Hypothalamus (tissue), 51 donors: ENCODE measurements at regions not wholly inside any gene's neighbourhood (a gene's known extent, or its start where the extent isn't known, plus 50 kb on each side); places are given as distances from the start of the nearest gene placed in this dataset.

Source experiments
- DNase-seq, 51 donors: peaks; one replicate each; lab custom pipeline; 2025; lab: John Stamatoyannopoulos, UW

DNA sequence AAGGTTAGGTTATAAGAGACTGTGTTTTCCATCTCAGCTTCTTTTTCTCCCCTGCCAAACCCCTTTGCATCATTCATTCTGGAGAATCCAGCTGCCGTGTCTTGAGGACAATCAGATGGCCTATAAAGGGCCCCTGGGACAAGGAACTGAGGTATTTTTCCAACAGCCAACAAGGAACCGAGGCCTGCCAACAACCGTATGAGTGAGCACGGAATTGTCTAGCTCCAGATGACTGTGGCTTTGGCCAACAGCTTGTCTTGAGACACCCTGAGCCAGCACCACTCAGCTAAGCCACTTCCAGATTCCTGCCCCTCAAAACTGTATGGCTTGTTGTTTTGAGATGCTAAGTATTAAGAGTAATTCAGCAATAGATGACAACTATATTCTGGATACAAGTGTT, 433.7 kb upstream of the HSF2 start:
- no peak for DNase-seq

- no peak for DNase-seq
Observed at GRCh38 chr6:121967631-121968030, 431.8 kb upstream of the HSF2 start.

GRCh38 chr6:121971931-121972335, 427.5 kb upstream of the HSF2 start:
- DNase-seq, result no peak

DNA sequence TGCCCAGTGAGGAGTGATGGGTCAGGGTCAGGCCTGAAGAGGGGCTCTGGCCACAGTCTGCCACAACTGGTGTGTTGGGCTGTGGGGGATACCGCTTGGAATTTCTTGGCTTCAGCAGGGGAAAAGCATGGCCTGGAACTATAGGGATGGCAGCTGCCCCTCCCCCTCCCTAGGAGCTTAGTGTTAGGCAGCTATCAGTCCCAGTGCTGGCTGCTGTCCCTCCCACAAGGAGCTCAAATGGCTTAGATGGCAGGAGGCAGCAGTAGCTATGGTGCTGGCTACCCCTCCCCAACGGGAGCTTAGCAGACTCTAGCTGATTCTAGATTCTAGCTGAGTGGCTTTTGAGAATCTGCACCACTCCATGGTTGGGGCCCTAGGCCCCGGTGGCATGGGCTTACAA, 414.5 kb upstream of the HSF2 start:
- no peak for DNase-seq

GRCh38 chr6:121993362-121993761, 406.1 kb upstream of the HSF2 start:
- DNase-seq, result no peak

DNA sequence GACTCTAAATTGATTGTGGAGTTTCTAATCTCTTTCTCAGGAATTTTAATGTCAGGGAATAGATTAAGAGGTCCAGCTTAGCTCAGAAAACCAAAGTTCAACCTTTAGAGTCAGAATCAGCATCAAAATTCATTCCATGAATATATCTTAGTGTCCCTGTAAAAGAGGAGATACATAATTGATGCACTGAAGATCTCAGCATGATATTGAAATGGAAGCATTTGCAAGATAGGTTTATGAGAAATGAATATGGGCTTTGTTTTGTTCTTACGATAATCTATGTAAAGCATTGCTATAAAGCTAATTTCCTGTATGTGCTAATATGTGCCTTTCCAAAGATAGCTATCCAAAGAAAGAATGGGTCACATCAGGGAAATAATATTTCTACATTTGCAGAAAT, 404.5 kb upstream of the HSF2 start:
- DNase-seq, result no peak

GRCh38 chr6:121998631-121999030, 400.8 kb upstream of the HSF2 start:
- no peak for DNase-seq

GRCh38 chr6:121999456-122000065, 399.9 kb upstream of the HSF2 start:
- DNase-seq, result no peak

- no peak for DNase-seq
Observed at GRCh38 chr6:122005661-122006060, 393.8 kb upstream of the HSF2 start.

- DNase-seq, result no peak
Observed at GRCh38 chr6:122007339-122007738, 392.1 kb upstream of the HSF2 start.

- DNase-seq, result no peak
Observed at GRCh38 chr6:122008101-122008999, 391.1 kb upstream of the HSF2 start.

GRCh38 chr6:122009000-122009350, 390.5 kb upstream of the HSF2 start:
- DNase-seq, result no peak

GRCh38 chr6:122012578-122012977, 386.9 kb upstream of the HSF2 start:
- no peak for DNase-seq

DNA sequence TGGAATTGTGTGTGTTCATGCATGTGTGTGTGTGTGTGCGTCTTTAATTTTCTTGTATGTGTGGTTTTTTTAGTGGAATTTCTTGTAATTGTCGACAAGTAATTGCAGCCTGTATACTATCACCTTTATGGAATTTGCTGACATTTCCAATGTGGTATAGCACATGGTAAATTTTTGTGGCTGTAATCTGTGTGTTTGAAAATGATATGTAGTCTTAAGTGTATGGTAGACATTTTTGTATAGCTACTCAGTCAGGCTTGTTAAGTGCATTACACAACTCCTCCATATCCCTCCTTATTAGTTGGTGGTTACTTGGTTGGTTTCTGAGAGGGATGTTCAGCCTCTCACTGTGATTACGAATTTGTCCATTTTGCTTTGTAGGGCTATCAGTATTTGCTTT, 384.5 kb upstream of the HSF2 start:
- DNase-seq, result no peak

DNA sequence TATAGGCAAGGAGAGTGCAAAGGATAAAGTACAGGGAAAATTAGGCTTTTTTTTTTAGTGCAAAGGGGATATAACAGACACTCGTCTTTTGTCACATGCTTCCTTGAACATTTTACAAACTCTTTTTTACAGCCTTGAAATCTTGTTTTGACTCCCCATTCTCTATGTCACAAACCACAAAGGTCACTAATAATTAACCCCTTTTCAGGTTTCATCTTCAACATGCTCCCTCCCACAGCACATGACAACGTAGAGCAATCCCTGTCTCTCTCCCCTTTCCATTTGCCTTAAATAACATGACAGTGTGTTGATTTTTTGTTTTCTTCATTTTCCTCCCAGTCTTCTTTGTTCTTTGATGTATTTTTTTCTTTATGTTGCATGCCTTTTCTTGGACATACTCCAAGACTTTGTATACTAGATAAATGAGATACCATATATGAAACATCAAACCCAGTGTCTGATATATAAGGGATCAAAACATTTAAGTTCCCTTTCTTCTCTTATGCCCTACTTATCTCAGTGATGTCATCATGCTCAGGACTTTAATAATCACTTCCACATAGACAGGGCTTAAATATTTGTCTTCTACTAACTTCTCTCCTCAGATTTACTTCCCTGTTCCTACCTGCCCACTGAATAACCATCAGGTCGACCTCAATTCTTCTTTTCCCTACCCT, 378.7 kb upstream of the HSF2 start:
- DNase-seq, result no peak

- no peak for DNase-seq
Observed at GRCh38 chr6:122025104-122025503, 374.3 kb upstream of the HSF2 start.

GRCh38 chr6:122026582-122027369, 372.7 kb upstream of the HSF2 start:
- no peak for DNase-seq

DNA sequence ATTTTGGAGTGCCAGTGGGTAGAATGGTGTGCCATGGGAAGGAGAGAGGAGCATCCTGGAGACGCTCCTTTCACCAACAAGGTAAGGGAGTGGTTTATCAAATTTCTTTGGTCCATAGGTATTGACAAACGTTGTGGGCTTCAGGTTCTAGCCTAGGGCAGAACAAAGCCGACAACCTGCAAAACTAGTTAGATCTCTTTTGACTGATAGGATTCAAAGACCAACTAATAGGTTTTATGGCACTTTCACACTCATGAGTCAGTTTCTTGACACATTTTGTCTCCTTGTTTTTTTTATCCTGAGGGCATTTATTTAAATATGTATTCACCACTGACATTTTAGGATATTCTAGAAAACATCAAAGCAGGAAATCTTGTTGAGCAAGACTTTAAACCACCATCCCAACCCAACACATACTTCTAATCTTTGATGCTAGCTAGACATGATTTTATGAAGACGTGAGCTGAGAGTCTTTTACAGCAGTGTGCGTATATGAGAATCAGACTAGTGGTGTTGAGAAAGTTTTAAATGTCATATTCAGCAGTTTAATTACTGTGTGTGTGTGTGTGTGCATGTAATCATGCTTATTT, 370.4 kb upstream of the HSF2 start:
- no peak for DNase-seq

- peak in 1 of 51 donors; percentile 15 for DNase-seq
Observed at GRCh38 chr6:122033564-122034181, 365.8 kb upstream of the HSF2 start.

- no peak for DNase-seq
Observed at GRCh38 chr6:122035173-122035572, 364.3 kb upstream of the HSF2 start.
